Posterior cingulate gyrus (tissue), 11 donors: ENCODE measurements at regions not wholly inside any gene's neighbourhood (a gene's known extent, or its start where the extent isn't known, plus 50 kb on each side); places are given as distances from the start of the nearest gene placed in this dataset.
"Not testable (repeated sequence)": the region's sequence is repeated elsewhere in the genome, so short reads cannot be mapped to it uniquely, and the experiment has no call there.

Source experiments
- DNase-seq, 10 donors: peaks; one replicate each; pipeline versions ENCODE4 v3.0.0 to v3.0.0-alpha.2; 2020 to 2021; ENCODE audit warnings: mixed read lengths in 3 of 10
- intact Hi-C: fragments of 100-400 bp; cut with DNase I; formaldehyde crosslinking; loops from one replicate; pipeline ENCODE4 v1.15.1; 2023

- no peak for DNase-seq
- intact Hi-C loops, result no loop called here
Measured at GRCh38 chr3:906739-907138, 186.1 kb upstream of the CNTN6 start.

- no peak for DNase-seq
- intact Hi-C loops, result no loop called here
Measured at GRCh38 chr3:908839-909238, 184.0 kb upstream of the CNTN6 start.

- intact Hi-C loops, result not testable (repeated sequence)
- peak in 1 of 10 donors; percentile 44 for DNase-seq
Measured at GRCh38 chr3:912717-913116, 180.1 kb upstream of the CNTN6 start.

GRCh38 chr3:923161-923910 is 169.5 kb upstream of the CNTN6 start:
- intact Hi-C loops, result no loop called here

GRCh38 chr3:930866-931265 is 162.0 kb upstream of the CNTN6 start:
- intact Hi-C loops, result no loop called here
- DNase-seq, result no peak

More at GRCh38 chr3:923161-923910, 169.5 kb upstream of the CNTN6 start:
- no peak for DNase-seq

GRCh38 chr3:933326-933725 is 159.5 kb upstream of the CNTN6 start:
- peak in 3 of 10 donors; percentile 8 to 75 (median 73) for DNase-seq
- intact Hi-C loops, result no loop called here

- intact Hi-C loops, result no loop called here
- no peak for DNase-seq
Measured at GRCh38 chr3:944786-945185, 148.0 kb upstream of the CNTN6 start.

- DNase-seq, result no peak
- intact Hi-C loops, result no loop called here
Measured at GRCh38 chr3:945738-946137, 147.1 kb upstream of the CNTN6 start.

- no peak for DNase-seq
- intact Hi-C loops, result no loop called here
Measured at GRCh38 chr3:952906-953305, 139.9 kb upstream of the CNTN6 start.

GRCh38 chr3:963255-963654 is 129.6 kb upstream of the CNTN6 start:
- intact Hi-C loops, result no loop called here
- no peak for DNase-seq

- no peak for DNase-seq
- intact Hi-C loops, result no loop called here
Measured at GRCh38 chr3:963755-964154, 129.1 kb upstream of the CNTN6 start.

- intact Hi-C loops, result no loop called here
- no peak for DNase-seq
Measured at GRCh38 chr3:965826-966225, 127.0 kb upstream of the CNTN6 start.

GRCh38 chr3:966341-966740 is 126.5 kb upstream of the CNTN6 start:
- DNase-seq, result no peak
- intact Hi-C loops, result no loop called here

GRCh38 chr3:973340-973739 is 119.5 kb upstream of the CNTN6 start:
- DNase-seq, result no peak
- intact Hi-C loops, result no loop called here

- intact Hi-C loops, result no loop called here
- DNase-seq, result no peak
Measured at GRCh38 chr3:976006-976405, 116.8 kb upstream of the CNTN6 start.

GRCh38 chr3:981156-981555 is 111.7 kb upstream of the CNTN6 start:
- intact Hi-C loops, result no loop called here
- no peak for DNase-seq

- DNase-seq, result no peak
- intact Hi-C loops, result no loop called here
Measured at GRCh38 chr3:988785-989184, 104.0 kb upstream of the CNTN6 start.

- intact Hi-C loops, result no loop called here
- no peak for DNase-seq
Measured at GRCh38 chr3:992871-993270, 100.0 kb upstream of the CNTN6 start.

- DNase-seq, result no peak
- intact Hi-C loops, result no loop called here
Measured at GRCh38 chr3:1002010-1002409, 90.8 kb upstream of the CNTN6 start.

GRCh38 chr3:1007866-1008265 is 85.0 kb upstream of the CNTN6 start:
- intact Hi-C loops, result no loop called here

GRCh38 chr3:1010228-1010627 is 82.6 kb upstream of the CNTN6 start:
- DNase-seq, result no peak
- intact Hi-C loops, result no loop called here

More at GRCh38 chr3:1007866-1008265, 85.0 kb upstream of the CNTN6 start:
- DNase-seq, result no peak

- no peak for DNase-seq
- intact Hi-C loops, result no loop called here
Measured at GRCh38 chr3:1015826-1016225, 77.0 kb upstream of the CNTN6 start.

- no peak for DNase-seq
- intact Hi-C loops, result no loop called here
Measured at GRCh38 chr3:1017870-1018269, 75.0 kb upstream of the CNTN6 start.
